Breast epithelium (tissue), 3 donors: ENCODE measurements at regions not wholly inside any gene's neighbourhood (a gene's known extent, or its start where the extent isn't known, plus 50 kb on each side); places are given as distances from the start of the nearest gene placed in this dataset.

Experiments used
- POLR2A ChIP-seq: fragments of 450-650 bp; IDR thresholded peaks from one replicate; pipeline ENCODE4 v1.6.1; 2016; ENCODE audit warnings: antibody characterized with exemption, mild to moderate bottlenecking, moderate library complexity
- TF ChIP-seq, protein P1 (sequence below), 3 donors: fragments of 450-650 bp; IDR thresholded peaks; one replicate each; pipeline ENCODE4 v1.5.1; 2016 to 2017; ENCODE audit warnings: antibody characterized with exemption in 3 of 3, mild to moderate bottlenecking in 3 of 3, moderate library complexity in 3 of 3

DNA sequence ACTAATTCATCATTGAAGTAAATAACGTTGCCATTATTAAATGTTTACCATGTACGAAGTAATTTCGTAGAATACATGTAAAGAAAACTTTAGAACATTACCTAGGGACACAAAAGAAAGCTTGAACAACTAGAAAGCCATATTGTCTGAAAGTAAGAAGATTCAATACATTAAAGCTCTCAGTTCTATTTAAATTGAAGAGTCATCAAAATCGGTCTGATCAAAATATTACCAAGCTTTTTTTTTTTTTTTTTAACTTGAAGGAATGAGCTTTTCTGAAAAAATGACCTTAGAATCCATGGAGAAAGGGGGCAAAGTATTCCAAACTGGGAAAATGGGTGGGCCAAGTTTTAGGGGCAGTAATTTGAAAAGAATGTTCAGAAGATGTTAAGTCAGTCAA, 300.8 kb downstream of the GPD2 start:
- TF ChIP-seq, protein P1, sequence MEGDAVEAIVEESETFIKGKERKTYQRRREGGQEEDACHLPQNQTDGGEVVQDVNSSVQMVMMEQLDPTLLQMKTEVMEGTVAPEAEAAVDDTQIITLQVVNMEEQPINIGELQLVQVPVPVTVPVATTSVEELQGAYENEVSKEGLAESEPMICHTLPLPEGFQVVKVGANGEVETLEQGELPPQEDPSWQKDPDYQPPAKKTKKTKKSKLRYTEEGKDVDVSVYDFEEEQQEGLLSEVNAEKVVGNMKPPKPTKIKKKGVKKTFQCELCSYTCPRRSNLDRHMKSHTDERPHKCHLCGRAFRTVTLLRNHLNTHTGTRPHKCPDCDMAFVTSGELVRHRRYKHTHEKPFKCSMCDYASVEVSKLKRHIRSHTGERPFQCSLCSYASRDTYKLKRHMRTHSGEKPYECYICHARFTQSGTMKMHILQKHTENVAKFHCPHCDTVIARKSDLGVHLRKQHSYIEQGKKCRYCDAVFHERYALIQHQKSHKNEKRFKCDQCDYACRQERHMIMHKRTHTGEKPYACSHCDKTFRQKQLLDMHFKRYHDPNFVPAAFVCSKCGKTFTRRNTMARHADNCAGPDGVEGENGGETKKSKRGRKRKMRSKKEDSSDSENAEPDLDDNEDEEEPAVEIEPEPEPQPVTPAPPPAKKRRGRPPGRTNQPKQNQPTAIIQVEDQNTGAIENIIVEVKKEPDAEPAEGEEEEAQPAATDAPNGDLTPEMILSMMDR (IDR thresholded peaks at IDR 0.05), result no peak
- no peak for TF ChIP-seq POLR2A
